Right lung (tissue), 2 donors: ENCODE measurements at regions not wholly inside any gene's neighbourhood (a gene's known extent, or its start where the extent isn't known, plus 50 kb on each side); places are given as distances from the start of the nearest gene placed in this dataset.
A peak's percentile ranks its signal among the peaks of the same experiment; 100 is the strongest.

ENCODE experiments used
- DNase-seq, 2 donors: peaks; one replicate each; pipeline ENCODE4 v3.0.0-alpha.2; 2013

DNA sequence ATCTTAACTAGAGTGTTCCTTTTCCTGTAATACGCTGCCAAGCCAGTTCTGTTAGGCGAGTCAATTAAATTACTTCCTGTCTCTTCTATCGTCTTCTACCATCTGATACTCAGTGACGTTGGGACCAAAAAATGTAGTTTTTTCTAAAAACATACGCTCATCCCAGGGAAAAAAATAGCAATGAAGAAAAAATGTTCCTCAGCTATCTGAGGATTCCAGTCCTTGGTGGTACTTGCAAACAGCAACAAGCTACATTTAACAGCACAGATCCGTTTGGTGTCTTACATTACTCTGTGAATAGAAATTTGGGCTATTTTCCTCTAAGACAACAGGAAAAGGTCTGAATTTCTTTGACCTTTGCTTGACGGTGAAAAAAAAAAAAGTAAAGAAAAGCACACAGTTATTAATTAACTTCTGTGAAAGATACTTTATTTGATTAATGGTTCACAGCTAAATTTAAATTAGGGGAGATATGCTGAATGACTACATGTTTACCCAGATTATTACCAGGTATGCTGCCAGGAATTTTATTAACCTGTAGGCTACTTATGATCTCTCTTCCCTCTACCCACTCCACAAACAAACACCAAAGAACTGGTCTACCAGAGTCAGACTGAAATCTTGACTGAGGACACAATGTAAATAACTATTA is 254.4 kb upstream of the ZPLD1 start:
- DNase-seq: peak; percentile 27 to 45

DNA sequence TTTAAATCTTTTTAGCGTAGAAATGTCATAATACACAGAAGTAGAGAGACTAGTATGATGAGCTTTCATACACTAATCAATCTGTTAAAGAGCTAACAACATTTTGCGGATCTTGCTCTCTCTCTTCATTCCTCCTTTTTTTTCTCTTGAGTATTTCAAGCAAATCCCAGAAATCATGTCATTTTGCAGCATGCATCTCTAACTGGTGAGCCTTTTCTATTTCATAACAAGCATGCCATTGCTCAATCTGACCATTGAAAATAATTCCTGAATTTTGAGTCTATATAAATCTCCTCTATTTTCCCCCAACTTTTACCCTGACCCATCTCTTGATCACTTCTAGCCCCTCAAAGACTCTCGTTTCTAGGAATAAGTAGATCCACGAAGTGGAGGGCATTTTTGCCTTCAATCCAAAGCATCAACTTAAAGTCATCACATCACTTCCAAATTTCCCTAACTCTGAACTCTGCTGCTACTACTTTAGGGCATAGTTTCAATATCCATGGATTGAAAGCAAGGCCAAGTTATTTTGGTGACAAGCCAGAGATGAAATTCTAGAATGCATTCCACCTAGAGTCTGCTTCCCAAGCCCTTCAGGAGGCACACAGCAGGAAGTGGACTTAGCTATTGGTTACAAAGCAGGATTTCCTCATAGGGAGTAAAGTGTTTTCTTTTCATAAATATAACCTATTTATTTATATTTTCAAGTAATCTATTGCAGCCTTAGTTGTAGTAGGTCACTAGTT is 253.5 kb upstream of the ZPLD1 start:
- peak; percentile 23 to 32 for DNase-seq

DNA sequence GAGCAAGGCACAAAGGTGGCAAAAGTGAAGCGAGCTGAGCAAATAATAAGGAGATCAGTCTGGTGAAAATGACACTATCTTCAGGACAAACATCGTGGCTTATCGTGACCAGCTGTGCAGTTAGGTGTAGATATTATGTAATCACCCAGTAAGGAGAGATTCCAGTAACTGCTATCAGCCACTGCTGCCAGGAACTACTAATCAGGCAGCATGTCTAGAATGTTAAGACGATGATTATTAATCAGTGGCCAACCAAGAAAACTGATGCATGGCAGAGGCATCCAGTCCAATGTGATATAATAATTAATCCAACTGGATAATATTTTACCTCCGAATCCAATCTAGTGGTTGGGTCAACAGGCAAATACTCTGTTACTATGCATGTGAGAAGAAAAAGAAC is 252.7 kb upstream of the ZPLD1 start:
- no peak for DNase-seq

DNA sequence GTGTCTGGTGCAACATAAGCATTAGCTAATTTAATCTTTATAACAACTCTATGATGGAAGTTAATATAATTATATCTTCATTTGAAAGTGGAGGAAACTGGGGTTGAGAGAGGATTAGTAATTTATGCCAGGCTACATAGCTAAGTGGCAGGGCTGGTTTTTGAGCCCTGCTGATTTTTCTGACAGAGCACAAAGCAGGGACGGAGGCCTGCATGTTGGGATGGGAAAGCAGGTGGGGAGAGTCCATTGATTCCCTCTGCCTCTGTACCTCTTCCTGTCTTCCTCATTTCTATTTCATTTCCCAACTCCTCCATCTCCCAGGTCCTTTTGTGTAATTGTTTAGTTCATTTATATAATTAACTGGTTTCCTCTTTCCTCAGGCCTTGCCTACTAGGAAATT is 251.6 kb upstream of the ZPLD1 start:
- DNase-seq: no peak

DNA sequence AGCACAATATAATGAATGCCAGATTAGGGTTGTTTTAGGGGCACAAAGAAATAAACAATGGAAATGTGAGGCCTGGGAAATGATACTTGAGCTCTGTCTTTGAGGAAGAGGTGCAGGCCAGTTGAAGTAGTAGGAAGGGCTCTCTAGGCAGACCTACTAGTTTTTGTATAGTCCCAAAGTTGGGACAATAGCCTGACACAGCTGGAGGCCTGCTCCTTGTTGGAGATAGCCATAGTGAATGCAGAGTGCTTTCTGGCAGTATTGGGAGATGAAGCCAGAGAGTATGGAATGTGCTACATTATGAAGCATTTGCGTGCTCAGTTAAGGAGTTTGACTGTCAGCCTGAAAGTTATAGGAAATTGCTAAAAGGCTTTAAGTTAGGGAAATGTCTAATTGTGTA is 251.2 kb upstream of the ZPLD1 start:
- DNase-seq: no peak

DNA sequence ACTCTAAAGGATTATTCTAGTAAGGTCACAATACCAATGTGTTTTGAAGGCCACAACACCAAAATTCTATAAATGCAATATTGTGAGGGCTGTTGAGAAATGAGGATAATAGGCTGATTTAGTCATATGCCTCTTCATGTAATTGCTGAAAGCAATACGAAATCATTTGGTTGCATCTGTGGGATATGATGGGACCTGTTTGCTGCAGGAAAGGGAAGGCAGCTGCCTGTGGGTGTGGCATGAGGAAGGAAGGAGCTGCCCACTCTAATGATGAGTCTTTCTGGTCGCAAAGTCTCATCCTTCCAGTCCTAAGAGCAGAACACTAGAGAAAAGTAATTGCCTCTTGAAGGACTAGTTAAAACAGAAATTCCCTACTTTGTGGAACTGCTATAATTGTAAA is 245.3 kb upstream of the ZPLD1 start:
- DNase-seq: no peak

DNA sequence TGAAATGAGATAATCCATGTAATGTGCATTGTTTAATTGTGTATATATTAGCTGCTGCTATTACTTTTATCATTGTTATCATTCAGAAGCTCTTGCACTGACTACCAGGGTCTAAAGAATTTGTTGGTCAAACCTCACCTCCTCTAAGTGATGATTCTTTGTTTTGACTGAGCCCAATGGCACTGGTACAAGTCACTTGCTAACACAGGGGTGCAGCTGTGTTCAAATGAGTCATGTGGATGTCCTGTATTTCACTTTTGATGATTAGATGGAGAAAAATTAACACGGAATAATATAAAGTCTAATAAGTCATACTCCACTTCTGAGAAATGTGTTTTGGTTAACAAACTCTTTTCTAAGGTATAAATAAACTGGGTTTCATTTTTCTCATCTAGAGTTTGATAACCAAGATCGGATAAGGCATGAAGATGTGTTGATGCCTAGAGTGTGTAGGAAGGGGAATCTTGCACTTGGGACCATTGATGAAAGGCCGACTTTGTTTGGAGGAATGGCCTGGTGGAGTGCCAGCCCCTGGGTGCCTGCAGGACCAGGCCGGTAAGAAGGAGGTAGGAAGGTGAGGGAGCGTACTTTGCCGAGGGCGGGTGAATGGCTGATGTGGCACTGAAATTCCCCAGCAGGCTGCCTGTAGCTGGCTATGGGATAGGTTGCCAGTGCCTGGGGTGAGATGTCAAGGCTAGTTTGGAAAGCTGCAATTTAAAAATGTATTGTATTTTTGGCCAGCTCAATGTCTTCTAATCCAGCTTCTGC is 244.7 kb upstream of the ZPLD1 start:
- no peak for DNase-seq

DNA sequence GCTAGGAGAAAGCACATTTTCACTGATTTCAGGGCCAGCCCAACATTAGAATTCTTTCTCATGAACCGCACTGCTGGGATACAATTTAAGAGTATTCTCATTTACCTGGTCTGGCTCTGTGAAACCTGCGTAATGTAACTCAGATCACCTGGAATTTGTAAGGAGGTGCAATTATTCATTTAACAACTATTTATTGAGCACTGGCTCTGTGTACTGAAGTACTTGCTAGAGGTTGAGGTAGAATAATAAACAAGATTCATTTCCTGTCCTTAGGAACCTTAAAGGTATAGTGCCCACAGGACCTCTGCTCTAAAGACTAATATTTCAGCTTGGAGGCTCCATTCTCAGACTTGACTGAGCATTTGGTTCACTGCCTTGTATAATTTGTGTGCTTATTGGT is 242.2 kb upstream of the ZPLD1 start:
- no peak for DNase-seq

DNA sequence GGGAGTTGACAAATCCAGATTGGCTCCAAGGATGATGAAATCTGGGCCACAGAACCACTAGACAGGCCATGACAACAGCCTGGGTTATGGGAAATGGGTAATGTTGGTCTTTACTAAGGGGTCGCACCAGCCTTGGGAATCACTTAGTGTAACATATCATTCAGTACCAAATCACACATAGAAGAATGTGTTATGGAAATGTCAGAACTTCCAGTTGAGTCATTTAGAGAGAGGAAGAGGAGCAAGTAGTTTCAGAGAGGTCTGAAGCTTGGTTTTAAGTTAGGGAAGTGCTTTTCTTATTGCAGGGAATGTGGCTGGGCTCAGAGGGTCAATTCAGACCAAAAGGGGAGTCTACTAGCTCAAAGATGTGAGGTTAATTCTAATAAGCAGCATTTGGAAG is 241.6 kb upstream of the ZPLD1 start:
- no peak for DNase-seq

DNA sequence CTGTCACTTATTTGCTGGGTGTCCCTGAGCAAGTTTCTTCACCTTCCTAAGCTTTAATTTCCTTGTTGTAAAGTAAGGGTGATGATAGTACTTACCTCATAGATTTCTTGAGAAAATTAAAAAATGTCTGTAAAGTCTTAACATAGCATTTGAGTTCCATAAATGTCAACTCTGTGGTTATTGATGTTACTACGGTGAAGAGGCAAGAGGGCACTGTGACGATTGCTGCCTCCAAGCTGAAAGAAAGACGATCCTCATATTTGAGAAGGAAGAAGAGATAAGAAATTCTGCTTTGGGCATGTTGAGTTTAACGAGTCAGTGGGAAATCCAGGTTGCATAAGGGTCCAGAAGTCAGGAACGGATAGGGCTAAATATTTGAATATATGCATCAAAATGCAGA is 240.8 kb upstream of the ZPLD1 start:
- no peak for DNase-seq

DNA sequence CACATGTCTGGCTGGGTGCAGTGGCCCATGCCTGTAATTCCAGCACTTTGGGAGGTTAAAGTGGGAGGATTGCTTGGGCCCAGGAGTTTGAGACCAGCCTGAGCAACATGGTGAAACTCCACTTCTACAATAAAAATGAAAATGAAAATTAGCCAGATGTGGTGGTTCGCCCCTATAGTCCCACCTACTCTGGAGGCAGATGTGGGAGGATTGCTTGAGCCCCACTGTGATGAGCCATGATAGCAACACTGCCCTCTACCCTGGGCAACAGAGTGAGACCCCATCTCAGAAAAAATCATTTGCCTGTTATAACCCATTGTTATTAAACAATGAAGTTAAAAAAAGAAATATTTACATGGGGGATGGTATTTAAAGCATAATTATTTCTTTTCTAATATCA is 240.1 kb upstream of the ZPLD1 start:
- no peak for DNase-seq

DNA sequence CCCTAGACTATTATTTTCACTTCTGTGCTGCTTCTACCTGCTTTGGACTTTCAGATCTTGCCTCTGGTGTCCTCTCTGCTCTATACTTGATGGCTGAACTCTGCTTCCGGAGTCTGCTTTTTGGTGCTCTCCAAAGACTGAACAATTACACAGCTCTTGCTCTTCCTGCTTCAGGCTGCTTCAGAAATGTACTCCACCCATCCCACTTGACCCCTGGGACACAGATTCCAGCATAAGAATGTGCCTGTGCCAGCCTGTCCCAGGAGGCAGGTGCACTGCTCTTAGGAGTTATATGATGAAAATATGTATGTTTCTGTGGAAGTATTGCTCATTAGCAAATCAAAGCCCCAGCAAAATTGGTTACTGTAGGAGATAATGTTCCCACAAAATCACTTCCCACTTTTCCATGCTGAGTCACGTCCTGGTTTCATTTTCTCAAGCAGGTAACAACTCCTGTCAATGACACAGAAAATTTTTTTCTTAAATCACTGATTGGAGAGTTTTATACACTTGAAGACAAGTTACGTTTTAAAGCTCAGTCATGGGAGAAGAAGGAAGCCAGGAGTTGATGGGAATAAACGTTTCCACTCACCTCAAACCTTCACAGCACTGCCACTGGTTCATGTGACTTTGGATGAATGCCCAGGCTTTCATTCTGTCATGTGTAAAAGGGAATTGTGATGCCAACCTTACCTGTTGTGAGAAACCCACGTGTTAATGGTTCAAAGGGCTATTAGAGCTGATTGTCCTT is 239.4 kb upstream of the ZPLD1 start:
- DNase-seq: peak; percentile 15 to 23

DNA sequence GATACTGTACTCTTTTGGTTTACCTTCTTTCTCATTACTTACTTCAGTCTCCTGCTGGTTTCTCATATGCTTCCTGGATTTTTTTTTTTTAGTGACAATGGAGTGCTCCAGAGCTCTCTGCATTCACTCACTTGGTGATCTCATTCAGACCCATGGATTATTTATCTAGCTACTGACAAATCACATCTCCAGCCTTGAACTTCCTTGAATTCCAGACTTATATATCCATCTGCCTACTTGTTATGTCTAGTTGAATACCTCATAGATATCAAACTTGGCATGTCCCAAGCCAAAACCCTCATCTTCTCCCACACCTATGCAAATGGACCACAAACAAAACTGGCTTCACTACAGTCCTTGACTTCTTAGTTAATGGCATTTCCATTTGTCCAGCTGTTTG is 234.7 kb upstream of the ZPLD1 start:
- DNase-seq: no peak

DNA sequence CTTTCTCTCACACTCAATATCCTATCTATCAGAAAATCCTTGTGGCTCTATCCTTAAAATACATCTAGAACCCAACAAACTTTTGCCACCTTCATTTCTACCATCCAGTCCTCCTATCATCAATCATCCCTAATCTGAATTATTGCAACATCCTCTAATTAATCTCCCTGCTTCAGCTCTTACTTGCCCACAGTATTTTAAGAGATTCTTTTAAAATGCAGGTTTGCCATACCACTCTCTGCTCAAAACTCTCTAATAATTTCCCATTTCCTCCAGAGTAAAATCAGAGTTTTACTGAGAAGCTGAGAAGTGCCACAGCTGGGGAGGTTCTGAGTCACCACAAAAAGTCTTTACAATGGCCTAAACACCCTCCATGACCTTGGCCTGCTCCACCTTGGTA is 234.3 kb upstream of the ZPLD1 start:
- DNase-seq: no peak

DNA sequence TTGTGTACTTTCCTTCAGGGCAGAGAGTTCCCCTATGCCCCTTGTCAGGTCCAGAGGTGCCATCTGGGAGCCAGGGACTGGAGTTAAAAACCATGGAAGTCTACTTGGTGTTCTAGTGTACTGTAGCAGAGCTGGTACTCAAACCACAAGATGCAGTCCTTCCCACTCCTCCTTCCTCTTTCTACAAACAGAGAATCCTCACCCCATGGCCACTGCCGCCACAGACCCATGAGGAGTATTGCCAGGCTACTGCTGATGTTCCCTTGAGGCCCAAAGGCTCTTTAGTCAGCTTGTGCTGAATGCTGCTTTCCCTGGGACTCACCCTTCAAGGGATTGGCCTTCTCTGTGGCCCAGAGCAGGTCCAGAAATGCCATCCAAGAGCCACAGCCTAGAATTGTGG is 229.2 kb upstream of the ZPLD1 start:
- DNase-seq: no peak

DNA sequence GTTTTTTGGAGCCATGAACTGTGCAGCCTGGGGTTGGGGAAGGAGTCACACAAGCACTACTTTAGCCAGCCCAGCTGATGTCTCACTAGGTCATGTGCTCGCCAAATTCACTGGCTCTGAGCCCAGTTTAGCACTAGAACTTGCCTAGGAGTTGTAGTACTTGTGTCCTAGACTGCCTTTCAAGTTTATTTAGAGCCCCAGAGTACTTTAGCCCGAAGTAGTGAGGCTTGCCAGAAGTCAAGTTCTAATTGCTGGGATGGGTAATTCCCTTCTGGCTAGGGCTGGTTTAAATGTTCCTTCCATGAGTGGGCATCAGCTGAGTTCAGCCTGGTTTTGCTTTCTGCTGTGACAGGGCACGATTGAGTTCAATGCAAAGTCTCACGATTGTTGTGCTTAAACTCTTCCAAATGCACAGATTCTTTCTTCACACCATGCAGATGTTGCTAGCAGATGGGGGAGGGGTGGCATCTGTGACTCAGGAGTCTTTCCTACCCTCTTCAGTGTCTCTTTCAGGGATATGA is 228.2 kb upstream of the ZPLD1 start:
- peak; percentile 28 to 36 for DNase-seq

DNA sequence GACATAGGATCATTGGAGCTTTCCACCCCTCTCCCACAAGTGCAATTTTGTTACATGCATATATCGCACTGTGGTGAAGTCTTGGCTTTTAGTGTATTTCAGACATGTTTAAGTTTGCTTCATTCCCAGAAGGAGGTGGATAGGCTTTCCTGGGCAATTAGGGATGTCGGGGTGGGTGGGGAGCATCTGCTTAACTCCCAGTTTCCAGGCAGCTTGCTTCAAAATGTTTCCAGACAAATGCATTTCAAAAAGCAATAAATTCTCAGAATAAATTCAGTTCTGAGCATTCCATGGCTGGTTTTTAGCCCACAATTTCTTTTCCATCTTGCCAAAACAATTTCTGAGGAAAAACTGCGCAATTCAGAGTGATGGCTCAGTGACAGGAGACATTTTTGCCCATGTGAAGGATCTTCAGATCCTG is 227.7 kb upstream of the ZPLD1 start:
- DNase-seq: no peak

DNA sequence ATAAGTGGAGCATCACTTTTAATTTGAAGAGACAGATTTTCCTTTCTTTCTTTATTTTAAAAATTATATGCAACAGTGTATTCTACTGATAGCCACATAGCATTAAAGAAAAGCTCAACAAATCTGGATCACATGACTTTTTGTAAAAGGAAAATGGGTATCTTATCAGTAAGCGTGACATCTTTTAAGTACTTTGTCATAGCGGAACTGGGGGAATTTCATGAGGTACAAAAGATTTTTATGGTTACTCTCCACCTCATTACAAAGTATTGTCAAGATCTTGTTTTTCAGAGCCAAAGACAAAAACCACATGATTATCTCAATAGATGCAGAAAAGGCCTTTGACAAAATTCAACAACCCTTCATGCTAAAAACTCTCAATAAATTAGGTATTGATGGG is 219.6 kb upstream of the ZPLD1 start:
- no peak for DNase-seq

DNA sequence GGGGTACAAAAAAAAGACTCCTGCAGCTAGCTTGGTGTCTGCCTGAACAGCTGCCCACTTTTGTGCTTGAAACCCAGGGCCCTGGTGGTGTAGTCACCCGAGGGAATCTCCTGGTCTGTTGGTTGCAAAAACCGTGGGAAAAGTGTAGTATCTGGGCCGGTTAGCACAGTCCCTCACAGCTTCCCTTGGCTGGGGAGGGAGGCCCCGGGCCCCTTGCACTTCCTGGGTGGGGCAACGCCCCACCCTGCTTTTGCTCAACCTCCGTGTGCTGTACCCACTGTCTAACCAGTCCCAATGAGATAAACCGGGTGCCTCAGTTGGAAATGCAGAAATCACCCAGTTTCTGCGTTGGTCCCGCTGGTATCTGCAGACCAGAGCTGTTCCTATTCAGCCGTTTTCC is 211.7 kb upstream of the ZPLD1 start:
- no peak for DNase-seq

DNA sequence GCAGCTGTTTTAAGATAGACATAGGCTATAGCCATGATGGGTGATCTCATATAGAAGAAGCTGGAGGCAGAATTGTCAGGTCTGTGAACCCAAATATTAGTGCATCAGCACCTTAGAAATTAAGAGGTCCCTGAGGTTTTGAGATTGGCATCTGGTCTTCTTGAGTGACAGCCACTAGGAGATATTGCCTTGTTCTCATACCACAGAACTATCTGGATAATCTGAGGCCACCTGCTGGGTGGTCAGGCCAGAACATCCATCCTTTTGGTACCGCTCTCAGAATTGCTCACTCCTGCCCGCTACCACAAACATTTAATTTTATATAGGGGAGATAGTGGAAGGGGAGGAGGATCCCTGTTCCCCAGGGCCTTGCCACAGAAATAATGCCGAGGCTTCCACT is 210.6 kb upstream of the ZPLD1 start:
- DNase-seq: no peak

DNA sequence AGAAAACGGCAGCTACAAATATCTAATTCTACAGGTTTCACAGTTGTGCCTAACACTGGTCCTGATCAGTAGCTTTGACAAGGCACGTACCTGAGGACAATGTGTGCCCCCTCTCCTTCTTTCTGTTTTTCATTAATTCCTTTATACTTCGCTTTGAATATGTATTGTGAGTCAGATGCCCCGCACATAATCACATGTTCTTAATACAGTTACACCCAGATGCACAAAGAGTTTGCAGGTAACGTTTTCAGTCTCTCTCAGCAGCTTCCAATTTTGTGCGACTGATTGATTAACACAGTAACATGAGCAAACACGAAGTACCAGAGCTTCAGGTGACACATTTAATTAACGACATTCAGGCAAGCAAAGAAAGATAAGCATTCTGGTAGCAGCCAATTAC is 209.8 kb upstream of the ZPLD1 start:
- DNase-seq: no peak
